ENCODE measurements at regions not wholly inside any gene's neighbourhood (a gene's known extent, or its start where the extent isn't known, plus 50 kb on each side); places are given as distances from the start of the nearest gene placed in this dataset.

DNA sequence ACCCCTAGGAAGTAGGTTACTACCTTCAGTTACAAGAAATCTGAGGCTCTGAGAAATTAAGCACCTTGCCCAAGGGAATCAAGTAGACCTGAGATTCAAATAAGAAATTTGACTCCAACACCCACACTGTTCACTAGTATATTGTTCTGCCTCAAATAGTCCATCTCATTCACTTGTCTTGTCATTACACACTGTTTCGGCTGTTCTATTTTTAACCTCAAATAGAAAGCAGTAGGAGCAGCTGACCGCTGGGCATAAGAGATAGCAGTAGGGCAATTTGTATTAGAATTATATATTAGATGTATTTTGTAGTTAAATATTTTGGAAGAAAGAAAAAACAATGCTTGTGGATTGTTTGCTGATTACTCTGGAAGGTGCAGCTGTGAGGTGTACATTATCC lies 185.1 kb downstream of the INHBA start:
- H3K4me3 ChIP-seq (replicated peaks; ENCODE audit: low read depth, low read length) = no peak overlapping the region
- TF ChIP-seq, protein P1, sequence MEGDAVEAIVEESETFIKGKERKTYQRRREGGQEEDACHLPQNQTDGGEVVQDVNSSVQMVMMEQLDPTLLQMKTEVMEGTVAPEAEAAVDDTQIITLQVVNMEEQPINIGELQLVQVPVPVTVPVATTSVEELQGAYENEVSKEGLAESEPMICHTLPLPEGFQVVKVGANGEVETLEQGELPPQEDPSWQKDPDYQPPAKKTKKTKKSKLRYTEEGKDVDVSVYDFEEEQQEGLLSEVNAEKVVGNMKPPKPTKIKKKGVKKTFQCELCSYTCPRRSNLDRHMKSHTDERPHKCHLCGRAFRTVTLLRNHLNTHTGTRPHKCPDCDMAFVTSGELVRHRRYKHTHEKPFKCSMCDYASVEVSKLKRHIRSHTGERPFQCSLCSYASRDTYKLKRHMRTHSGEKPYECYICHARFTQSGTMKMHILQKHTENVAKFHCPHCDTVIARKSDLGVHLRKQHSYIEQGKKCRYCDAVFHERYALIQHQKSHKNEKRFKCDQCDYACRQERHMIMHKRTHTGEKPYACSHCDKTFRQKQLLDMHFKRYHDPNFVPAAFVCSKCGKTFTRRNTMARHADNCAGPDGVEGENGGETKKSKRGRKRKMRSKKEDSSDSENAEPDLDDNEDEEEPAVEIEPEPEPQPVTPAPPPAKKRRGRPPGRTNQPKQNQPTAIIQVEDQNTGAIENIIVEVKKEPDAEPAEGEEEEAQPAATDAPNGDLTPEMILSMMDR (IDR thresholded peaks at IDR 0.05; ENCODE audit: low read length, missing control alignments) = no peak
- no peak for DNase-seq (ENCODE audit: low read depth)

DNA sequence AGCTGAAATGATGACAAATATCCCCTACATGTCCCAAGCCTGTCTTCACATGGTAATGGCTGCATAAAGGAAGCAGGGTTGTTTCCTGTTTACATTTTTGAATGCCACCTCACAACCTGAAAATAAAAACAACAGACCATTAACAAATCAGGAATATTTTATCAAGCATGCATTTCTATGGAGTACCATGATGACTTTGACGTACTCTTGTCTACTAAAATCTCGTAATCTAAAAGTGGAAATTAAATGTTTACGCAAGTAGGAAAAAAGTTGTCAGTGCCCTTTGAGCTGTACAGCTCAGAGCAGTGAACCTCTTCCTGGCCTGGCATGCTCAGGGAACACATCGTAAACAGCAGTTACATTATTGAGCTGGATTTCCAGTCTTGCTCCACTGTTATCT lies 194.1 kb downstream of the INHBA start:
- DNase-seq (ENCODE audit: low read depth) = peak; percentile 23
- TF ChIP-seq, protein P1 (IDR thresholded peaks at IDR 0.05; ENCODE audit: low read length, missing control alignments) = no peak
- H3K4me3 ChIP-seq (replicated peaks; ENCODE audit: low read depth, low read length) = no peak overlapping the region

DNA sequence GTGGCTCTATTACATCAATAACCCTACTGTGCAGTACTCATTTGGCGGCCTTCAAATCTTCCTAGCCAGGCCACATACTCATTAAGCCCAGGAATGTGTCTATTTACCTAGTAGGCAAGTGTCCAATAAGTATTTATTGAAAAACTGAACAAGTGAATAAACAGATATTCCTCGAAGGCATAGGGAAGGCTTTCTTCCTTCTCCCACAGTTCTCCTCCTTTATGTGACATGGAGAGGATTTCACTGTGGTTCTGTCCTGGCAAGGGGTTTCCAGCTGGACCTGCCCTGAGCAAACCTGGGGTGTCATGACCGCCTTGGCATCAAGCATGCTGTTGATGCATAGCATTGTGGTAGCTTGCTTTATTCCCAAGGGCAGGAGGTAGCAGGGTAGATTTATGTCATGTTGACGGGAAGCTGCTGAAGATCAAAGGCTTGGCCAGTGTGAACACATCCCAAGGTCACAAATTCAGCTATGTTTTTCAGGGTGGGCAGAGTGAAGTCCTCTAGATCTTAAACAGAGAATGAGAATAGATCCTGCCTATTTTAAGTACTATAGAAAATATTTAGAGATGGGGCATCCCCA lies 195.1 kb downstream of the INHBA start:
- no peak for DNase-seq (ENCODE audit: low read depth)
- TF ChIP-seq, protein P1 (IDR thresholded peaks at IDR 0.05; ENCODE audit: low read length, missing control alignments) = no peak
- H3K4me3 ChIP-seq (replicated peaks; ENCODE audit: low read depth, low read length) = no peak overlapping the region

DNA sequence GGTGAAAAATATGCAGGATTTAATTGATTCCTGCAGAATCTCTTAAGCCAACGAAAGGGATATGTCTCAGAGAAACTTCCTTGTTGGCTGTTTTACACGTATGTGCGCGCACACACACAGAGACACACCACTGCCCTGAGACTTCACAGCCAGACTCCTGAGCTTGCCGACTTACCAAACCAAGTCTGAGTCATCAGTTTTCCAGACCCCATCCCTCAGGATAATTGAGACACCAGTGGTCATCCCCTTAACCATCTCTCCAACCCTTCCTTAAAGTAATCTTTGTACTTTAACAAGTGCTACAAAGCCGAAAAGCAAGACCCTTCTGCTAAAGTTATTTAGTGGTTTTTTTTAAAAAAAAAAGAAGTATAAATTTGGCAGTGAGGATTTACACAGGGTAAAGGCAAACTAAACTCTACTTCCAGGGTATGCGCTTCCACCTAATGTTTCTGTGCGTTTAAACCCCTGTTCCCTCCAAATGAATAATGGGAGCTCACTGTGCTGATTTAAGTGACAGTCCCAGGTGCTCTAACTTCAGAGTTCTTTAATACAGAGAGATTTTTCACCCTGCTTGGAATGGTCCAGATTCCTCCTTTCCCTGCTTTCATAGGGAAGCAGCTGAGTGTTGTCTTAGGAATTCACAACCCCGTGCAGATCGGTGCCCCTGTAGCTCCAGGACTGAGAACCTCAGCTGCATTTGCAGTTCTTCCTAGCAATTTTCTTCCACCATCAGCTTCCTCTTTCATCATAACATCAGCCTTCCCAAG lies 198.5 kb downstream of the INHBA start:
- DNase-seq (ENCODE audit: low read depth) = no peak
- no peak overlapping the region for H3K4me3 ChIP-seq (replicated peaks; ENCODE audit: low read depth, low read length)
- TF ChIP-seq, protein P1 (IDR thresholded peaks at IDR 0.05; ENCODE audit: low read length, missing control alignments) = no peak

DNA sequence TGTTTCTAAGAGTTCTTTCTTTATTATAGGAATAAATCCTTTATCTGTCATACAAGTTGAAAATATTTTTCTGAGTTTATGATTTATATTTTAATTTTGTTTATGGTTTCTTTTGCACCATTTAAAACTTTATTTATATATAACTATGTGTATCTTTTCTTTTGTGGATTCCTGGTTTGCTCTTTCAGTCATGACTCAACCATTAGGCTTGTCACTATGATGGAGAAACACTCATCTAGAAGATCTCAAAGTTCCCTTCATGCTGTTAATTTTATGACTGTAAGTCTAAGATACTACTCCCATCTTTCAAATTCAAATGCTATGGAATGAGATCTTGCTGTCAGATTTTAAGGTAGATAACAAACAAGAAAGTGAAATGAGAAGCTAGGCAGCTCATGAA lies 199.5 kb downstream of the INHBA start:
- TF ChIP-seq, protein P1 (IDR thresholded peaks at IDR 0.05; ENCODE audit: low read length, missing control alignments) = no peak
- H3K4me3 ChIP-seq (replicated peaks; ENCODE audit: low read depth, low read length) = no peak overlapping the region
- DNase-seq (ENCODE audit: low read depth) = peak; percentile 14

DNA sequence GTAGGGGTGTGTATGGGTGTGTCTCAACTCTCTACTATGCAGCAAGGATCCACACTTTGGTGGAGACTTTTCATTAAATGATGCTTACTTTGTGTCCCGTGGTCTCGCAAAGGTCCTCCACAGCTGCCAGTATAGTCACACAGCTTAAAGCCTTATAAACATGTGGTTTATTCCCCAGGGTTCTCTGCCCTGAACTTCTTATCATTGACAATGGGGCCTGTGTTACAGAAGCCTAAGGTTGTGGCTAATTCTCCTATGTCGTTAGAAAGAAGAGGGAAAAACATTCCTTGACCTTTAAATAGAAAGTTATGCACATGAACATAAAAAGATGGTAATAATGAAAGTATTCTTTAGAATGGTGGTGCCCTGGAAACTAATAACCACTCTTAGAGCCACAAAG lies 201.4 kb downstream of the INHBA start:
- no peak overlapping the region for H3K4me3 ChIP-seq (replicated peaks; ENCODE audit: low read depth, low read length)
- TF ChIP-seq, protein P1 (IDR thresholded peaks at IDR 0.05; ENCODE audit: low read length, missing control alignments) = no peak
- DNase-seq (ENCODE audit: low read depth) = no peak

DNA sequence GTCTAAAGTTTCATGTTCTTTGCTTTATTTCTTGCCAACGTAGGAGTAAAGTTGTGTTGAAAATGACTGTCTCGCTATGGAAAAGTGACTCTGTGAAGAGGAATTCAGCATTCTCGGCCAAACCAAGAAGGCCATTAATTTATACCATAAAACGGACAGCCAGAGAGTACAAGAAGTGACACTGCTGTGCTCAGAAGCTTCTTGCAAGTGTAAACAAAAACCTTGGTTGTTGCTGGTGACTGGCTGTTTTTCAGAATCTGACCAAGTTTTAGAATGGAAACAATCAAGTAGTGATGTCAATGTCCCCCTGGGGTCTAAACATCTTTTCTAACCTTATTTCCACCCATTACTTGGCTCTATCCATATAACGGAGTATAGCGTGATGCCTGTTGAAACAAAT lies 201.9 kb downstream of the INHBA start:
- no peak overlapping the region for H3K4me3 ChIP-seq (replicated peaks; ENCODE audit: low read depth, low read length)
- TF ChIP-seq, protein P1 (IDR thresholded peaks at IDR 0.05; ENCODE audit: low read length, missing control alignments) = no peak
- no peak for DNase-seq (ENCODE audit: low read depth)

All from fibroblast of pulmonary artery (primary cell).